ENCODE measurements at regions not wholly inside any gene's neighbourhood (a gene's known extent, or its start where the extent isn't known, plus 50 kb on each side); places are given as distances from the start of the nearest gene placed in this dataset.

GRCh38 chr5:12675959-12676358 is 771.7 kb upstream of the CTNND2 start (continued):
- no peak for TF ChIP-seq ZNF488 (tag by site-specific recombination; IDR thresholded peaks at IDR 0.05)

- no peak overlapping the region for H3K4me3 ChIP-seq (ENCODE audit: low read depth, low read length)
- POLR2A ChIA-PET, result no interaction called here
- TF ChIP-seq PRDM2 (tag by site-specific recombination; IDR thresholded peaks at IDR 0.05; ENCODE audit: borderline replicate concordance) (no peak), MYNN (tag by site-specific recombination; IDR thresholded peaks at IDR 0.05; ENCODE audit: borderline replicate concordance) (no peak), ZNF19 (tag by site-specific recombination; IDR thresholded peaks at IDR 0.05; ENCODE audit: low read depth) (no peak), ZNF544 (tag by site-specific recombination; IDR thresholded peaks at IDR 0.05) (no peak), ZNF658 (tag by site-specific recombination; IDR thresholded peaks at IDR 0.05) (no peak), HOXC10 (CRISPR knock-in tag; IDR thresholded peaks at IDR 0.05) (no peak), ZNF701 (tag by site-specific recombination; IDR thresholded peaks at IDR 0.05) (no peak), ELK4 (IDR thresholded peaks at IDR 0.05; ENCODE audit: borderline replicate concordance, low read depth, low read length) (no peak), ZNF610 (tag by site-specific recombination; IDR thresholded peaks at IDR 0.05; ENCODE audit: borderline replicate concordance) (no peak), ZNF76 (tag by site-specific recombination; IDR thresholded peaks at IDR 0.05; ENCODE audit: borderline replicate concordance, low read depth) (no peak), GFI1B (tag by site-specific recombination; IDR thresholded peaks at IDR 0.05) (no peak), ZNF600 (tag by site-specific recombination; IDR thresholded peaks at IDR 0.05) (no peak), ZNF645 (tag by site-specific recombination; IDR thresholded peaks at IDR 0.05) (no peak), ZSCAN4 (tag by site-specific recombination; IDR thresholded peaks at IDR 0.05) (no peak), ZNF624 (tag by site-specific recombination; IDR thresholded peaks at IDR 0.05) (no peak), SP7 (tag by site-specific recombination; IDR thresholded peaks at IDR 0.05) (no peak)
- no peaks in the 10 kb centered on the region for H3K4me1 ChIP-seq (ENCODE audit: control insufficient read depth, insufficient read depth, low read length)
- H3K36me3 ChIP-seq (ENCODE audit: control insufficient read depth in 2 of 2, insufficient read depth in 1 of 2, low read length in 2 of 2), result no peaks in the 10 kb centered on the region
- H3K9me3 ChIP-seq (ENCODE audit: control insufficient read depth, insufficient read depth, low read depth, low read length), result no peaks in the 10 kb centered on the region; the same call in 1 of the 2 replicates
- no peak overlapping the region for H3K27ac ChIP-seq (ENCODE audit: extremely low read depth, low read depth, low read length)
- CTCF ChIA-PET, result interaction anchor here (0.6 kb wide), 1 partner anchor 15 kb away, joined by 4 read pairs; no protein-coding TSS in a partner anchor
These were observed 767.9 kb upstream of the CTNND2 start for GRCh38 chr5:12672141-12672540.
